ENCODE measurements at regions not wholly inside any gene's neighbourhood (a gene's known extent, or its start where the extent isn't known, plus 50 kb on each side); places are given as distances from the start of the nearest gene placed in this dataset.

GRCh38 chr2:44843641-44844310 lies 97.7 kb upstream of the SIX3 start:
- no peaks in the 10 kb centered on the region for H3K36me3 Mint-ChIP-seq (ENCODE audit: low read depth)
- DNase-seq (ENCODE audit: low spot score) = no peak
- H3K27ac Mint-ChIP-seq = no peak overlapping the region
- H3K4me3 Mint-ChIP-seq (ENCODE audit: low read depth) = no peak overlapping the region
- H3K27me3 Mint-ChIP-seq (ENCODE audit: low read depth) = no peaks in the 10 kb centered on the region
- H3K9me3 Mint-ChIP-seq = no peaks in the 10 kb centered on the region
- peaks cover 9% of the 10 kb centered on the region for H3K4me1 Mint-ChIP-seq (ENCODE audit: low read depth)
- intact Hi-C loops (cut with micrococcal nuclease) = no loop called here

- no peak overlapping the region for H3K4me3 Mint-ChIP-seq (ENCODE audit: low read depth)
- H3K27me3 Mint-ChIP-seq (ENCODE audit: low read depth) = peaks cover 9% of the 10 kb centered on the region
- no peak overlapping the region for H3K27ac Mint-ChIP-seq
- no peaks in the 10 kb centered on the region for H3K36me3 Mint-ChIP-seq (ENCODE audit: low read depth)
- no peak for DNase-seq (ENCODE audit: low spot score)
- intact Hi-C loops (cut with micrococcal nuclease) = no loop called here
- peaks cover 9% of the 10 kb centered on the region for H3K4me1 Mint-ChIP-seq (ENCODE audit: low read depth)
- H3K9me3 Mint-ChIP-seq = no peaks in the 10 kb centered on the region
Observed at GRCh38 chr2:44844651-44845270, 96.7 kb upstream of the SIX3 start.

- peaks cover 23% of the 10 kb centered on the region for H3K27me3 Mint-ChIP-seq (ENCODE audit: low read depth)
- H3K27ac Mint-ChIP-seq = no peak overlapping the region
- no peak overlapping the region for H3K4me3 Mint-ChIP-seq (ENCODE audit: low read depth)
Observed at GRCh38 chr2:44848026-44848425, 93.5 kb upstream of the SIX3 start.

GRCh38 chr2:44850016-44850415 lies 91.5 kb upstream of the SIX3 start:
- no peak overlapping the region for H3K27ac Mint-ChIP-seq
- H3K36me3 Mint-ChIP-seq (ENCODE audit: low read depth) = no peaks in the 10 kb centered on the region
- H3K4me3 Mint-ChIP-seq (ENCODE audit: low read depth) = no peak overlapping the region
- H3K4me1 Mint-ChIP-seq (ENCODE audit: low read depth) = peaks cover 3% of the 10 kb centered on the region
- H3K9me3 Mint-ChIP-seq = no peaks in the 10 kb centered on the region
- intact Hi-C loops (cut with micrococcal nuclease) = no loop called here
- DNase-seq (ENCODE audit: low spot score) = no peak
- H3K27me3 Mint-ChIP-seq (ENCODE audit: low read depth) = peaks cover 29% of the 10 kb centered on the region

More at GRCh38 chr2:44848026-44848425, 93.5 kb upstream of the SIX3 start:
- intact Hi-C loops (cut with micrococcal nuclease) = no loop called here
- Mint-ChIP-seq H3K4me1 (ENCODE audit: low read depth) (peaks cover 9% of the 10 kb centered on the region), H3K9me3 (no peaks in the 10 kb centered on the region), H3K36me3 (ENCODE audit: low read depth) (no peaks in the 10 kb centered on the region)
- DNase-seq (ENCODE audit: low spot score) = no peak

GRCh38 chr2:44851518-44851917 lies 90.0 kb upstream of the SIX3 start:
- H3K36me3 Mint-ChIP-seq (ENCODE audit: low read depth) = no peaks in the 10 kb centered on the region
- no peaks in the 10 kb centered on the region for H3K4me1 Mint-ChIP-seq (ENCODE audit: low read depth)
- peaks cover 32% of the 10 kb centered on the region for H3K27me3 Mint-ChIP-seq (ENCODE audit: low read depth)
- no peak overlapping the region for H3K27ac Mint-ChIP-seq
- no peak for DNase-seq (ENCODE audit: low spot score)
- H3K9me3 Mint-ChIP-seq = no peaks in the 10 kb centered on the region
- H3K4me3 Mint-ChIP-seq (ENCODE audit: low read depth) = no peak overlapping the region
- intact Hi-C loops (cut with micrococcal nuclease) = no loop called here

- Mint-ChIP-seq H3K4me3 (ENCODE audit: low read depth) (no peak overlapping the region), H3K36me3 (ENCODE audit: low read depth) (no peaks in the 10 kb centered on the region), H3K27me3 (ENCODE audit: low read depth) (peaks cover 35% of the 10 kb centered on the region), H3K9me3 (no peaks in the 10 kb centered on the region), H3K4me1 (ENCODE audit: low read depth) (no peaks in the 10 kb centered on the region), H3K27ac (no peak overlapping the region)
- no peak for DNase-seq (ENCODE audit: low spot score)
- intact Hi-C loops (cut with micrococcal nuclease) = no loop called here
Observed at GRCh38 chr2:44852594-44852993, 88.9 kb upstream of the SIX3 start.

- Mint-ChIP-seq H3K36me3 (ENCODE audit: low read depth) (no peaks in the 10 kb centered on the region), H3K27me3 (ENCODE audit: low read depth) (peaks cover 60% of the 10 kb centered on the region)
Observed at GRCh38 chr2:44859337-44859736, 82.2 kb upstream of the SIX3 start.

GRCh38 chr2:44866152-44866551 lies 75.3 kb upstream of the SIX3 start:
- peaks cover 49% of the 10 kb centered on the region for H3K27me3 Mint-ChIP-seq (ENCODE audit: low read depth)
- H3K4me1 Mint-ChIP-seq (ENCODE audit: low read depth) = no peaks in the 10 kb centered on the region
- intact Hi-C loops (cut with micrococcal nuclease) = no loop called here
- no peak for DNase-seq (ENCODE audit: low spot score)
- no peaks in the 10 kb centered on the region for H3K9me3 Mint-ChIP-seq
- no peaks in the 10 kb centered on the region for H3K36me3 Mint-ChIP-seq (ENCODE audit: low read depth)
- no peak overlapping the region for H3K27ac Mint-ChIP-seq
- H3K4me3 Mint-ChIP-seq (ENCODE audit: low read depth) = no peak overlapping the region

More at GRCh38 chr2:44859337-44859736, 82.2 kb upstream of the SIX3 start:
- H3K4me1 Mint-ChIP-seq (ENCODE audit: low read depth) = no peaks in the 10 kb centered on the region
- DNase-seq (ENCODE audit: low spot score) = no peak
- no peak overlapping the region for H3K4me3 Mint-ChIP-seq (ENCODE audit: low read depth)
- H3K9me3 Mint-ChIP-seq = peaks cover 10% of the 10 kb centered on the region
- H3K27ac Mint-ChIP-seq = no peak overlapping the region
- intact Hi-C loops (cut with micrococcal nuclease) = no loop called here

GRCh38 chr2:44869761-44870160 lies 71.7 kb upstream of the SIX3 start:
- Mint-ChIP-seq H3K27ac (no peak overlapping the region), H3K4me1 (ENCODE audit: low read depth) (no peaks in the 10 kb centered on the region), H3K4me3 (ENCODE audit: low read depth) (no peak overlapping the region), H3K36me3 (ENCODE audit: low read depth) (no peaks in the 10 kb centered on the region), H3K9me3 (peaks cover 4% of the 10 kb centered on the region), H3K27me3 (ENCODE audit: low read depth) (peaks cover 29% of the 10 kb centered on the region)
- no peak for DNase-seq (ENCODE audit: low spot score)
- intact Hi-C loops (cut with micrococcal nuclease) = no loop called here

GRCh38 chr2:44877417-44877816 lies 64.1 kb upstream of the SIX3 start:
- Mint-ChIP-seq H3K9me3 (peaks cover 19% of the 10 kb centered on the region), H3K4me1 (ENCODE audit: low read depth) (no peaks in the 10 kb centered on the region), H3K27ac (no peak overlapping the region), H3K36me3 (ENCODE audit: low read depth) (no peaks in the 10 kb centered on the region), H3K27me3 (ENCODE audit: low read depth) (peaks cover 17% of the 10 kb centered on the region), H3K4me3 (ENCODE audit: low read depth) (no peak overlapping the region)
- DNase-seq (ENCODE audit: low spot score) = no peak
- intact Hi-C loops (cut with micrococcal nuclease) = no loop called here

GRCh38 chr2:44879269-44880124 lies 62.0 kb upstream of the SIX3 start:
- H3K27ac Mint-ChIP-seq = no peak overlapping the region
- DNase-seq (ENCODE audit: low spot score) = no peak
- intact Hi-C loops (cut with micrococcal nuclease) = no loop called here
- no peaks in the 10 kb centered on the region for H3K4me1 Mint-ChIP-seq (ENCODE audit: low read depth)
- no peak overlapping the region for H3K4me3 Mint-ChIP-seq (ENCODE audit: low read depth)
- H3K27me3 Mint-ChIP-seq (ENCODE audit: low read depth) = peaks cover 12% of the 10 kb centered on the region
- H3K36me3 Mint-ChIP-seq (ENCODE audit: low read depth) = no peaks in the 10 kb centered on the region
- H3K9me3 Mint-ChIP-seq = peaks cover 16% of the 10 kb centered on the region

GRCh38 chr2:44880125-44880483 lies 61.4 kb upstream of the SIX3 start:
- no peaks in the 10 kb centered on the region for H3K36me3 Mint-ChIP-seq (ENCODE audit: low read depth)
- H3K9me3 Mint-ChIP-seq = peaks cover 12% of the 10 kb centered on the region
- no peak overlapping the region for H3K4me3 Mint-ChIP-seq (ENCODE audit: low read depth)
- intact Hi-C loops (cut with micrococcal nuclease) = no loop called here
- no peak for DNase-seq (ENCODE audit: low spot score)
- peaks cover 15% of the 10 kb centered on the region for H3K27me3 Mint-ChIP-seq (ENCODE audit: low read depth)
- H3K4me1 Mint-ChIP-seq (ENCODE audit: low read depth) = no peaks in the 10 kb centered on the region
- H3K27ac Mint-ChIP-seq = no peak overlapping the region

- Mint-ChIP-seq H3K27me3 (ENCODE audit: low read depth) (peaks cover 8% of the 10 kb centered on the region), H3K27ac (no peak overlapping the region), H3K4me1 (ENCODE audit: low read depth) (no peaks in the 10 kb centered on the region), H3K36me3 (ENCODE audit: low read depth) (no peaks in the 10 kb centered on the region), H3K4me3 (ENCODE audit: low read depth) (no peak overlapping the region), H3K9me3 (no peaks in the 10 kb centered on the region)
- intact Hi-C loops (cut with micrococcal nuclease) = no loop called here
- DNase-seq (ENCODE audit: low spot score) = no peak
Observed at GRCh38 chr2:44881856-44882255, 59.6 kb upstream of the SIX3 start.

All from activated T-helper 2 cell treated with anti-CD3 and anti-CD28 coated beads, Interferon-gamma antibody, Interleukin-2, Interleukin-4, amounts not matched to agents 10 μg/mL and 5 μg/mL and 100 μg/mL, durations not matched to agents 14 hours and 24 hours and 36 hours (primary cell).